ENCODE measurements at regions not wholly inside any gene's neighbourhood (a gene's known extent, or its start where the extent isn't known, plus 50 kb on each side); places are given as distances from the start of the nearest gene placed in this dataset.

GRCh38 chr3:127520993-127521392 is 69.5 kb downstream of the TPRA1 start:
- no peak overlapping the region for H3K4me3 ChIP-seq (ENCODE audit: low read depth, low read length)
- TF ChIP-seq CTCF (IDR thresholded peaks at IDR 0.05; ENCODE audit: low read depth, low read length) (no peak), POLR2A (IDR thresholded peaks at IDR 0.05; ENCODE audit: extremely low read depth, insufficient read length) (no peak), MAX (IDR thresholded peaks at IDR 0.05; ENCODE audit: low read depth, low read length) (no peak), MYC (IDR thresholded peaks at IDR 0.05; ENCODE audit: low read depth, low read length) (no peak)
- DNase-seq (ENCODE audit: low read depth), result no peak

- TF ChIP-seq MAX (IDR thresholded peaks at IDR 0.05; ENCODE audit: low read depth, low read length) (no peak), CTCF (IDR thresholded peaks at IDR 0.05; ENCODE audit: low read depth, low read length) (no peak)
- no peak overlapping the region for H3K4me3 ChIP-seq (ENCODE audit: low read depth, low read length)
- no peak for DNase-seq (ENCODE audit: low read depth)
Observed at GRCh38 chr3:127518456-127519081, 72.0 kb downstream of the TPRA1 start.

- no peak for DNase-seq (ENCODE audit: low read depth)
- no peak for TF ChIP-seq POLR2A (IDR thresholded peaks at IDR 0.05; ENCODE audit: extremely low read depth, insufficient read length)
- no peak for TF ChIP-seq MAX (IDR thresholded peaks at IDR 0.05; ENCODE audit: low read depth, low read length)
- TF ChIP-seq CTCF (IDR thresholded peaks at IDR 0.05; ENCODE audit: low read depth, low read length), result no peak
- no peak for TF ChIP-seq MYC (IDR thresholded peaks at IDR 0.05; ENCODE audit: low read depth, low read length)
- no peak overlapping the region for H3K4me3 ChIP-seq (ENCODE audit: low read depth, low read length)
Observed at GRCh38 chr3:127512256-127512655, 78.3 kb downstream of the TPRA1 start.

GRCh38 chr3:127501177-127501576 is 89.4 kb downstream of the TPRA1 start:
- no peak overlapping the region for H3K4me3 ChIP-seq (ENCODE audit: low read depth, low read length)
- TF ChIP-seq POLR2A (IDR thresholded peaks at IDR 0.05; ENCODE audit: extremely low read depth, insufficient read length) (no peak), CTCF (IDR thresholded peaks at IDR 0.05; ENCODE audit: low read depth, low read length) (no peak), MAX (IDR thresholded peaks at IDR 0.05; ENCODE audit: low read depth, low read length) (no peak), MYC (IDR thresholded peaks at IDR 0.05; ENCODE audit: low read depth, low read length) (no peak)
- no peak for DNase-seq (ENCODE audit: low read depth)

- no peak overlapping the region for H3K4me3 ChIP-seq (ENCODE audit: low read depth, low read length)
- TF ChIP-seq CTCF (IDR thresholded peaks at IDR 0.05; ENCODE audit: low read depth, low read length) (no peak), MYC (IDR thresholded peaks at IDR 0.05; ENCODE audit: low read depth, low read length) (no peak), POLR2A (IDR thresholded peaks at IDR 0.05; ENCODE audit: extremely low read depth, insufficient read length) (no peak), MAX (IDR thresholded peaks at IDR 0.05; ENCODE audit: low read depth, low read length) (no peak)
- DNase-seq (ENCODE audit: low read depth), result no peak
Observed at GRCh38 chr3:127497676-127498075, 92.9 kb downstream of the TPRA1 start.

Measured in NB4 (cell line).